Adrenal gland (tissue), 9 donors: ENCODE measurements at regions not wholly inside any gene's neighbourhood (a gene's known extent, or its start where the extent isn't known, plus 50 kb on each side); places are given as distances from the start of the nearest gene placed in this dataset.

Source experiments
- DNase-seq, 7 donors: peaks; one replicate each; pipeline ENCODE4 v3.0.0-alpha.2; 2019 to 2020
- H3K27ac ChIP-seq, 5 donors: fragments of 200-600 bp; sonication (generic) in 4 of 5; 1 replicate in 3 of 5; 2 replicates in 2 of 5; pipeline versions ENCODE4 v1.5.1 to v1.8.0; 2016 to 2020; ENCODE audit warnings: mild to moderate bottlenecking in 1 of 5
- H3K27me3 ChIP-seq: fragments of 200-600 bp; 2 replicates; pipeline ENCODE4 v1.8.0; 2021
- H3K36me3 ChIP-seq, 2 donors: fragments of 200-600 bp; replicated peaks in 1 of 2; 1 replicate in 1 of 2; 2 replicates in 1 of 2; pipeline versions ENCODE4 v1.5.1 to v1.8.0; 2018 to 2022
- H3K4me1 ChIP-seq, 2 donors: fragments of 200-600 bp; replicated peaks in 1 of 2; 1 replicate in 1 of 2; 2 replicates in 1 of 2; pipeline versions ENCODE4 v1.5.1 to v1.8.0; 2018 to 2021
- H3K4me3 ChIP-seq, 4 donors: fragments of 200-600 bp; sonication (generic) in 3 of 4; one replicate each; pipeline ENCODE4 v1.5.1; 2016 to 2018
- H3K9me3 ChIP-seq, 3 donors: fragments of 200-600 bp; sonication (generic) in 1 of 3; replicated peaks in 1 of 3; 1 replicate in 2 of 3; 2 replicates in 1 of 3; pipeline versions ENCODE4 v1.5.1 to v1.8.0; 2016 to 2021
- POLR2A ChIP-seq, 2 donors: fragments of 450-650 bp; IDR thresholded peaks; one replicate each; pipeline ENCODE4 v1.6.1; 2017; ENCODE audit warnings: antibody characterized with exemption in 2 of 2, mild to moderate bottlenecking in 2 of 2, moderate library complexity in 1 of 2
- WGBS, 4 donors: extraction: QIAGEN DNeasy Blood & Tissue Kit in 2 of 4; methylation state at CpG; one replicate each; pipeline versions ENCODE4 v1.1.5 to v1.1.7; 2013 to 2017; 5-methylcytosine and 5-hydroxymethylcytosine counted together
- intact Hi-C, 2 donors: fragments of 100-400 bp; cut with DNase I; formaldehyde crosslinking; loops; one replicate each; pipeline versions ENCODE4 v1.14.1 to v1.15.0; 2022 to 2023
- TF ChIP-seq, protein P1 (sequence below), 6 experiments: fragments of 450-650 bp in 4 of 6; fragments of 200-600 bp in 2 of 6; sonication (generic) in 1 of 6; IDR thresholded peaks; 1 replicate in 5 of 6; 2 replicates in 1 of 6; pipeline versions ENCODE4 v1.5.1 to v1.8.0; 2016 to 2021; ENCODE audit warnings: antibody characterized with exemption in 6 of 6, mild to moderate bottlenecking in 2 of 6, moderate library complexity in 1 of 6
- donor health status: healthy with polysubstance abuse.
- donor health status: Bipolar disorder and iron deficiency.
- donor health status: DM: yes; HTN: yes; CAD: no.
- donor health status: DM: no; HTN: no; CAD: no.
- donor health status: DM: no; HTN: no; CAD: no.

DNA sequence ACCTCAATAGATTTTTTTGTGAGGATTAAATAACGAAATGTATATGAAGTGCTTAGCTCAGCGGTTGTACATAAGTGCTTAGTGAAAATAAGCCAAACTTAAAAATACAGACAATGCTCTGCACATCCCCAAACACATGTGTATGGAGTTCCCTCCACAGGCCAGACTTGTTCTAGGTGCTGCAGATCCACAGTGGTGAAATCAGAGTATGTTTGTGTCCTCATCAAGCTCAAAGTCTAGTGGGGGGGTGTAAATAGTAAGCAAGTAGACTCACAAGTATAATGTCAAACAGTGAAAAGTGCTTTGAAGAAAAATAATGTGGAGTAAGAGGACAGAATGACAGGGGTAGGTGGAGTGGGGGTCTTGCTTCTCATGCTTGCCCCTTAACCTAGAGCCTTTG is 157.4 kb upstream of the SPRY4 start:
- Histone ChIP-seq H3K27me3 (no peaks in the 10 kb centered on the region), H3K36me3 (no peaks in the 10 kb centered on the region), H3K4me3 (no peak overlapping the region), H3K9me3 (no peaks in the 10 kb centered on the region), H3K4me1 (no peaks in the 10 kb centered on the region), H3K27ac (no peak overlapping the region)
- no peak for DNase-seq
- intact Hi-C loops = no loop called here
- TF ChIP-seq, protein P1, sequence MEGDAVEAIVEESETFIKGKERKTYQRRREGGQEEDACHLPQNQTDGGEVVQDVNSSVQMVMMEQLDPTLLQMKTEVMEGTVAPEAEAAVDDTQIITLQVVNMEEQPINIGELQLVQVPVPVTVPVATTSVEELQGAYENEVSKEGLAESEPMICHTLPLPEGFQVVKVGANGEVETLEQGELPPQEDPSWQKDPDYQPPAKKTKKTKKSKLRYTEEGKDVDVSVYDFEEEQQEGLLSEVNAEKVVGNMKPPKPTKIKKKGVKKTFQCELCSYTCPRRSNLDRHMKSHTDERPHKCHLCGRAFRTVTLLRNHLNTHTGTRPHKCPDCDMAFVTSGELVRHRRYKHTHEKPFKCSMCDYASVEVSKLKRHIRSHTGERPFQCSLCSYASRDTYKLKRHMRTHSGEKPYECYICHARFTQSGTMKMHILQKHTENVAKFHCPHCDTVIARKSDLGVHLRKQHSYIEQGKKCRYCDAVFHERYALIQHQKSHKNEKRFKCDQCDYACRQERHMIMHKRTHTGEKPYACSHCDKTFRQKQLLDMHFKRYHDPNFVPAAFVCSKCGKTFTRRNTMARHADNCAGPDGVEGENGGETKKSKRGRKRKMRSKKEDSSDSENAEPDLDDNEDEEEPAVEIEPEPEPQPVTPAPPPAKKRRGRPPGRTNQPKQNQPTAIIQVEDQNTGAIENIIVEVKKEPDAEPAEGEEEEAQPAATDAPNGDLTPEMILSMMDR (IDR thresholded peaks at IDR 0.05) = no peak
- TF ChIP-seq POLR2A (IDR thresholded peaks at IDR 0.05) = no peak
- WGBS, 4 donors = 81 to 94% (median 86%) methylated on average over 2 of the region's 2 CpGs

DNA sequence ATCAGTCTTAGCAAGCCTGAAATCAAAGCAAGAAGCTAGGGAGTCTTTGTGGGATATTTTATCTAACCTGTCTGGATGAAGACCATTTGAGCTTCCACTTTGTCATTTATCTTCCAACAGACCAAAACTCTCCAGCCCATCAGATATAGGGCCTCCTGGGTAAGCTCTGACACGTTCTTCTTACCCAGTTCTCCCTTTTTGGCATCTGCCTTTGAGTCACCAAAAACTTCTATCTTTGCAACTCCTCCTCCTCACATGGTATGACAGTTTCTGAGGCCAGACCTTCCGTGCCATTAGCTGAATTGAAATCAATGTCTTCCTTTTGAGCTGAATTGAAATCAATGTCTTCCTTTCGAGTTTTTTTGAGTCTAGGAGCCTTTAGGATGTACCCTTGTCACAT is 156.6 kb upstream of the SPRY4 start:
- H3K27ac ChIP-seq = no peak overlapping the region
- no peak for TF ChIP-seq POLR2A (IDR thresholded peaks at IDR 0.05)
- TF ChIP-seq, protein P1 (IDR thresholded peaks at IDR 0.05) = no peak
- H3K36me3 ChIP-seq = no peaks in the 10 kb centered on the region
- H3K27me3 ChIP-seq = no peaks in the 10 kb centered on the region
- 69 to 86% (median 76%) methylated on average over 3 of the region's 3 CpGs for WGBS, 4 donors
- H3K9me3 ChIP-seq = no peaks in the 10 kb centered on the region
- DNase-seq = no peak
- intact Hi-C loops = no loop called here
- no peaks in the 10 kb centered on the region for H3K4me1 ChIP-seq
- no peak overlapping the region for H3K4me3 ChIP-seq

DNA sequence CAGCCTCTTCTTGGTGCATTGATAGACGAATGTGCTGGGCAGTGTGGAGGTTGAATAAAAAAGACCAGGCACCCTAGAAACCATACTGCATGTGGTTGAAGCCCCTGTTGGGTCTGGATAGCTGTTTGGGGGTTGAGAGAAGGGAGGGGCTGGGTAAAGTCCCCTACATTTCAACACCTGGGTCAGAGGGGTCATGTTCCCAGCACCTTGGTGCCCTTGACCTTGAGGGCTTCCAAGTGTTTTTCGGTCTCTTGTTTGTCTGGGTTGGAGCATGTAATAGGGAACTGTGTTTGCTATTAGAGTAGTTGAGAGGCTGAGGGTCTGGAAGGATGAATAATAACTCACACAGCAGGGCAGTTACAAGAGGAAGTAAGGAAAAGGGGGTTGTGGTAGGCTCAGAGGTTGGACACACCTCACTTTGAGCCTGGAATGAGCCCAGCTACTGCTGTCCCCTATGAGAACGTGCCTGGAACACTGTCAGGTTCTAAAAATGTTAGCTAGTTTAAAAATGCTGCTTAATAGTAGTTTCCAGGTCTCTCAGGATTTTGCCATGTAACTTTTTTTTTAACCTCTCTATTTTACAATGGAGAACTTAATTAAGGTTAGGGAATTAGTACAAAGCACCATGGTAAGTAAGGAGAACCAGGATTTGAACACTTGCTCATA is 155.2 kb upstream of the SPRY4 start:
- no peak for DNase-seq
- intact Hi-C loops = no loop called here
- Histone ChIP-seq H3K36me3 (no peaks in the 10 kb centered on the region), H3K4me1 (no peaks in the 10 kb centered on the region), H3K27me3 (no peaks in the 10 kb centered on the region), H3K4me3 (no peak overlapping the region), H3K9me3 (no peaks in the 10 kb centered on the region), H3K27ac (no peak overlapping the region)
- 70 to 83% (median 73%) methylated on average over 3 of the region's 3 CpGs for WGBS, 4 donors
- TF ChIP-seq, protein P1 (IDR thresholded peaks at IDR 0.05) = no peak
- TF ChIP-seq POLR2A (IDR thresholded peaks at IDR 0.05) = no peak

DNA sequence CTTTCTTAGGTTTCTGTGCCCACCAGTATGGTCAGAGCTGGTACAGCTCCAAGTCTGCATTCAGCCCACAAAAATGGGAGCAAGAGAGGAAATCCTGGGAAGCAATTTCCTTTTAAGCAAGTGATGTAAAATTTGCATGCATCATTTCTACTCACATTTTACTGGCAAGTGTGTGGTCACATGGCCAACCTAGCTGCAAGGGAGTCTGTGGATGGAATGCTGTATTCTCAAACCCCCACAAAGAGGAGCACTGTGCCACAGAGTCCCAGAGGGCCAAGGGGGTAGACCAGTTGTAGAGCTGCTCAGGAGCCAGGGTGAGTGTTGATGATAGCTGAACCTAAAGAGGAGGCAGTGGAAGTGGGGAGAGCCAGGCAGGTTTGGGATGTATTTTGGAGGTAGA is 154.3 kb upstream of the SPRY4 start:
- H3K9me3 ChIP-seq = no peaks in the 10 kb centered on the region
- no peak overlapping the region for H3K4me3 ChIP-seq
- intact Hi-C loops = no loop called here
- H3K4me1 ChIP-seq = no peaks in the 10 kb centered on the region
- no peak overlapping the region for H3K27ac ChIP-seq
- no peaks in the 10 kb centered on the region for H3K27me3 ChIP-seq
- TF ChIP-seq POLR2A (IDR thresholded peaks at IDR 0.05) = no peak
- TF ChIP-seq, protein P1 (IDR thresholded peaks at IDR 0.05) = no peak
- no peaks in the 10 kb centered on the region for H3K36me3 ChIP-seq
- no peak for DNase-seq
